ENCODE measurements at regions not wholly inside any gene's neighbourhood (a gene's known extent, or its start where the extent isn't known, plus 50 kb on each side); places are given as distances from the start of the nearest gene placed in this dataset.

DNA sequence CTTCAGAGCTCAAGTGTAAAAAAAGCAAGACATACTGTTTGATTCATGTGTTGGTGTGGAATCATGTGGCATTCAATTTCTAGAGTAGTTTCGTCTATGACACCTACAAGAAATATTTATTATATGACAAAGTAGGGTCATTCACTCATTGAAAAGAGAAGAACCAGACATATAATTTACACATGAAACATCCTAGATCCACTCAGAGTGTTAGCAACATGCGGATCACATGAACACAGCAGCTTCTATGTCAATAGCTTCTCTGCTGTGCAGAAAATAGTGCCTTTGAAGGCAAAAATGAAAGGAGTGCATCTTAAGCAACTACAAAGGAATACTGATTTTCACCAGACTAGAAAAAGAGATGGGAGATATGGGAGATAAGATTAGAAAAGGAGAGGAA, 569.8 kb downstream of the RPS29 start:
- no peak for DNase-seq (ENCODE audit: low spot score)

DNA sequence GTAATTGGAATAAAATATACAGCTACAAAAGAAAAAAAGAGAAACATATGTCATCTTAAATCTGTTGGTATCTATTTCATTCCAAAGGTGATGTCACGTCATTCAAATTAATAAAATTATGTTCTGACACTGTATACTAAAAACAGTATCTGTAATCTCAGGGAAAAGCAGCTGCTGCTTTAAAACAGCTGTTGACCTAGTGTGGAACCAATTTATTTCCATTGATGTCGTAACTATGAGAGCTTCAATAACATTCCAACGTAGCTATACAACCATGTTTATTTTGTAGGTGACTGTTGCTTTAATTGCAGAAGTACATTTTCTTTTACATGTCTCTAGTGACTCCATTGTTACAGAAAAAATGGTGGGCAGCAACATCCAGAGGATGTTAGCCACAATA, 571.7 kb downstream of the RPS29 start:
- DNase-seq (ENCODE audit: low spot score): no peak

DNA sequence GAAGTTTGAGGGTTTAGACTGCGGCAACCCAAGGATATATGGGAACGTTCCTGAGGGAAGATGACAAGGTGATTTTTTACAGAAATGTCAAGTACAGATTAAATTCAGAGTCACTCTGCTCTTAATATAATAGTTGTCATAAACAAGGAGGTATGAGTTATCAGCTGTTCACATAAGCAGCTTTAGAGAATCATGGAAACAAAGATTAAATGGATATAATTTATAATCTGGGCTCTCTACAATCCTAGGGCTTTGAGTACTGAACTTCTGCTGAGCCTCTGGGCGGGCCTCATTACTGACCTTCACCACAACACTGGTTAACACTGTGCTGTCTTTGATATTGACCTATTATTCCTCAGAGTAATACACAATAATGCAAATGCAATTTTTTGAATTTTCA, 577.8 kb downstream of the RPS29 start:
- no peak for DNase-seq (ENCODE audit: low spot score)

DNA sequence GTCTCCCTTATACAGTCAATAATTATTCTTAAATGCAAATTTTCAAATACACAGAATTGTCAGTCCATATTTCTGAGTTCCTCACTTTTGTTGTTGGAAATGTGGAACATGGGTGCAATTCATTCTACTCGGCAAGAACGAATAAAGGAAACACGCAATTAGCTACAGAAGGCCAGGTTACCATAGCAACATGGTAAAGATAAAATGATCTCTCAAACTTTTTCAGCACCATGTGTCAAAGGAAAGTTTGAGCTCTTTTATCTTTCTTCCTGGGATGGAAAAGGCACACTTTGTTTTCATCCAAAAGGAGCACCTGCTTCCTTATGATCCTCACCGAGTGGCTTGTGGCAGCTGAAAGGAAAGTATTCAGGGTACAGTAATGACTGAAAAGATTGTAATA, 595.0 kb downstream of the RPS29 start:
- no peak for DNase-seq (ENCODE audit: low spot score)

DNA sequence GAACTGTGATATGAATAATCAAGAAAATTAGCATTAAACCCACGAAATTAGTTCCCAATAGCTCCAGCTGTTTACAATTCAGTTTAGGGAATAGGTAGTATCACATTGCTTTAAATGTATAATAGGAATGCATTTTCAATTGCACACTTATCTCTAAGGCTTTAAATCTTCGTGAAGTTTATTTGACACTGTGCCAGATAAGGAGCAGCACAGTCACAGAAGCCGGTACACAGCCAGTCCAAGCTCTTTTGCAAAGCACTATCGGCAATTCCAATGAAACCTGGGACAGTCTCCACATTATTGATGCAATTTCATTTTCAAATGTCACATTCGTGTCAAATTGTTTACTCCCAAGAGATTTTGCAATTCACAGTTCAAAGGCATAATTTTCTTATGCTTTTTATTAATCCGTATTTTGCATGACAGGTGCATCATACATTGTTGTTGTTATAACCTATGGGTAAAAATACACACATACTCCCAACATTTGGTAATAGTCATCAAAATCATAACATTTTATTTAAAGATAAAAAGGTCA, 602.8 kb downstream of the RPS29 start:
- no peak for DNase-seq (ENCODE audit: low spot score)

DNA sequence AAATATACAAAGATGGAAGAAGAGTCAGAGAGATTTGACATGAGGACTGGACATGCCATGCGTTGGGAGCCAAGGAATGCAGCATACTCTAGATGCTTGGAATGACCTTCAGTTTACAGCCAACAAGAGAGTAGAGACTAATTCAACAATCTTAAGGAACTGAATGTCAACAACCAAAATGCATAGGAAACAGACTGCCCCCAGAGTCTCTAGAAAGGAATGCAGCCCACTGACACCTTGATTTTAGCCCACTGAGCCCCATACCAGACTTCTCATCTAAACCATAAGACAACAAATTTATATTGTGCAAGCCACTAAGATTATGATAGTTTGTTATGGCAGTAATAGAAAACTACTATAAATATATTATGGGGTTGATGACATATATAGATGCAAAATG, 611.2 kb downstream of the RPS29 start:
- no peak for DNase-seq (ENCODE audit: low spot score)

DNA sequence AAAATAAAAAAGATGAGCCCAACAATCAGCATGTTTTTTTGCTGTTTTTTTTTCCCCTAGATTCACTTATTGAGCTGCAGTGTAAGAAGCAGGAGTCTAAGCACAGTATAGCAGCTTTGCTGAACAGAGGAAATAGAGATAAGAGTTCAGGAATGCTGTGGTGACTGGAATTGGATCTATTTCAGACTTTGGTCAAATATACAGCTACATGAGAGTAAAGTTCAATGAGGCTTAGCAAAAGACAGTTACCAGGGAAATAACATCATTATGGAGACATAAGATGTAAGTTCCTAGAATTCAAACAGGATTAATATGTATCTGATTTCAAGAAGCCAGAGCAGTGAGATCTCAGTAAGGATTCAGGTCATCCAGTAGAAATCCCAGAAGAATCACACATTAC, 613.0 kb downstream of the RPS29 start:
- DNase-seq (ENCODE audit: low spot score): no peak

DNA sequence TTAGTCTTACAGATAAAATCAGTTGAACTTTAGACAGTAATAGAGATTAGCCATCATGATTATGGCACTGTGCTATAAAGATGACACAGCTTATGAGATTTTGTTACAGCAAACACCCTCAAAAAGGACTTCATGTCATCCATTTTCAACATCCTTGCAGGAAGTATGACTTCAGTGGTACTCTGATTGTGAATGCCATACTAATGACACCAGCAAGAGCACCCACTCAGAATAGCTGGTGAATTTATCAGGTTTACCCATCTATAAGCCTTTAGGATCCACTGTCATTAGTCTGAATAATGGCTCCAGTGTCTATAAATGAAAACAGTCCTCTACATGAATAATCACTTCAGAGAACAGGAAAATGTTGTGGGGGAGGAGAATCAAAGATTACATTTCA, 615.2 kb downstream of the RPS29 start:
- no peak for DNase-seq (ENCODE audit: low spot score)

DNA sequence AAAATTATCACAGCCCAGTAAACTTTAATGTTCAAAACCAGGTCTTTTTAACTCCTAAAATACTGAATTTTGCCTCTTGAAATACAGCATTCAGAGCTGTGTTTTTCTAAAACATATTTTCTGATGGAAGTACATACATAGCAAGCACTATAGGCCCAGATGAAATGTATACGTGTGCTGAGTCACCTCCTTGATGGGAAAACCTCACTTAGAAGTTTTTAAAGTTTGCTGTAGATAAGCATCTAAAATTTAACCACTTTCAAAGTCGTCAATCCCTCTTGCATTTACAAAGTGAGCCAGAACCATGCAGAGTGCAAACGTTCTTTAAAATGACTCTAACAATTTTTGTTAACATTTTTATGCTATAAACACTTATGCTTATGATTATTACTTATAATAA, 618.8 kb downstream of the RPS29 start:
- no peak for DNase-seq (ENCODE audit: low spot score)

DNA sequence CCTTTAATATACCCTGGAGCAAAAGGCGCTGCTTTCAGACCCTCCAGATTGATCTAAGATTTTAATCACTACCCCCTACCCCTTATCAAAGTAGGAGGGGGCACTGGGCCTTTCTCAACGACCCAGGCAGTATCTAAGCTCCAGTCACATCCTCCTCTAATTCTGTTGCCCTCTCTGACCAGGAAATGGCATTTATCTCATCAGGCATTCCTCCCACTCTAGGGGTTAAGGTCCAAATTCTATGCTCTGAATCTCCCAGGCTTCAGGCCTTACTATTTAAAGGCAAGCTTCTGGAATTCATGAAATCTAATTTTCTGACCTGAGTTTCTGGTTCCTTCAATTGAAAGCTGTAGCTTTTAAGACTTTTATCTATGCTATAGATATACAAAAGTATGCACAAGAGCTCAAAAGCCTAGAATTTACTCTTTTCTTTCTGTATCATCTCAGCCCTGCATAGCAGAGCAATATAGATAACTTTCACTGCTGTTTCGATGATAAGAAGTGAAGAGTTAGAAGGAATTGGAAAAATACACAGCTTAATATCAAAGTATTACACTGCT, 622.9 kb downstream of the RPS29 start:
- no peak for DNase-seq (ENCODE audit: low spot score)

DNA sequence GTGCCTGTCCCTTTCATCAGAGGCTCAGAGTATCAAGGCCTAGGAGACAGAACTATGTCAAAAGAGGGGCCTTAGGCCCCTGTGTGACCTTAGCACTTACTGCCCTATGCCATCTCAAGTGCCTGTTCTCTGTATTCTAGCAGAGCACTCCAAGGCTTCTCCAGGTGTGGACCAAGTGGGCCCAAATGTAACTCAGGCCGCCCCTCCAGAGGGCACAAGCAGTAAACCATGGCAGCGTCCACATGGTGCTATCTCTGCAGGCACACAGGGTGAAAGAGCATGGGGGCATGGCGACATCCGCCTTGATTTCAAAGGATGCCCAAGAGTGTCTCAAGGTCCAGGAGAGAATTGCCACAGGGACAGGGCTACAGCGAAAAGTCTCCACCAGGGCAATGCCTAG, 628.7 kb downstream of the RPS29 start:
- no peak for DNase-seq (ENCODE audit: low spot score)

DNA sequence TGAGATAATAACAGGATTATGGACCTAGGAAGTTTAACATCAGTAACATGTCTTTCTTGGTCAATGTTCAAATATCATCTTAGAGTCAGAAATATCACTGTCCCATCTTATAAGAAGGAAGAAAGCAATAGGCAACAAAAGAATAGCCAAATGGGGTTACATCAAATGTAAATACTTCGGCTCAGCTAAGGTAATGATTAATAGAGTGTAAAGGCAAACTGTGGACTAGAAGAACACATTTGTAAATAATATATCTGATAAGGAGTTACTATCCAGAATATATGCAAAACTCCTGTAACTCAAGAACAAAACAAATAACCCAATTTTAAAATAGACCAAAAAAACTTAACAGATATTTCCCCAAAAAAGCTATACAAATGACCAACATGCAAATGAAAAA, 630.3 kb downstream of the RPS29 start:
- no peak for DNase-seq (ENCODE audit: low spot score)

DNA sequence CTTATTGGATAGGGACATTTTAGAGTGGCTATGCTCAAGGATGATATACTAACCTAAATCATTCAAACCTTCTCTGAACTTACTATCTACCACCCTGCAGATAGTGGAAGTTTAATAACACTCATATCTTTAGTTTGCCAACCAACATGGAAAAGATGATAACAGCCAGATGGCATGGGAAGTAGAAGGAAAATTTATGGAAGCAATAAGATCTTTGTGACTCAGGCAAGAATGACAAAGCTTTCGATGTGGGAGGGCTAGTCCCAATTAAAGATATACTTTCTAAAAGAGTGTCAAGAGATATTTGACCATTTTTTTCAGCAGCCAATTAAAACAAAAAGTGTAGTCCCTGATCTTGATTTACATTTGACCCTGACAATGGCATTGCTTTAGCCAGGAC, 631.7 kb downstream of the RPS29 start:
- no peak for DNase-seq (ENCODE audit: low spot score)

DNA sequence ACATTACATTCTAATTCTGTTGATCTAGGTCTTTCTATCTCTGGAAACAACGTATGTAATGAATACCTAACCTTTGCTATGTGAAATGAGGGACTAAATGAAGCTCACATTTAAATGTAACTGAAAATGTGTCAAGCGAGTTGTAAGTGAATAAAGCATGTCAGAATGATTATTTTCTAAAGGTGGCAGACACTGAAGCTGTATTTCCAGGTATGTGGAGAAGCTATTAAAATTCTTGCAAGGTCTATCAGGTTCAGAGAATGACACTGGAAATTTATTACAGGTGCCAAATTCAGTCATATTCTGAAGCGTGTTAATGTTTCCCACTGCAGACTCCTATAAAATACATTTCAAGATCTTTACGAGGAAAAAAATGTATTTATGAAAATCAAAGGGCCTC, 641.4 kb downstream of the RPS29 start:
- DNase-seq (ENCODE audit: low spot score): no peak

DNA sequence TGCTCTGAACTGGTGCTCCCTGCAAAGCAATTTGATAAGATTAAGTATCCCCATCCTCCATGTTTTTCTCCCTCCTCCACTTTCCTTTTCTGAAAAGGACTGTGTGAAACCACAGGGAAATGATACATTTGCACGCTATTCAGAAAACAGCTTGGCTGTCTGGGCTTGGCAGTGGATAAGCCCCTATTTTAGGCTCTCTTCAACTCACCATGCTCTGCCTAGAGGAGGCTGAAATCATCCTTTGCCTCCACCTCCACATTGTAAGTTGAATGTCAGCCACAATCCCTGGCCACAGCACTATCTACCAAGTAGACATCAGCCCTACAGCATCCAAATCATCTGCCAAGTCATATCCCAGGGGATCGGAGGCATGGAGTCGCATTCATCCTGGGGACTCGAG, 642.3 kb downstream of the RPS29 start:
- DNase-seq (ENCODE audit: low spot score): no peak

DNA sequence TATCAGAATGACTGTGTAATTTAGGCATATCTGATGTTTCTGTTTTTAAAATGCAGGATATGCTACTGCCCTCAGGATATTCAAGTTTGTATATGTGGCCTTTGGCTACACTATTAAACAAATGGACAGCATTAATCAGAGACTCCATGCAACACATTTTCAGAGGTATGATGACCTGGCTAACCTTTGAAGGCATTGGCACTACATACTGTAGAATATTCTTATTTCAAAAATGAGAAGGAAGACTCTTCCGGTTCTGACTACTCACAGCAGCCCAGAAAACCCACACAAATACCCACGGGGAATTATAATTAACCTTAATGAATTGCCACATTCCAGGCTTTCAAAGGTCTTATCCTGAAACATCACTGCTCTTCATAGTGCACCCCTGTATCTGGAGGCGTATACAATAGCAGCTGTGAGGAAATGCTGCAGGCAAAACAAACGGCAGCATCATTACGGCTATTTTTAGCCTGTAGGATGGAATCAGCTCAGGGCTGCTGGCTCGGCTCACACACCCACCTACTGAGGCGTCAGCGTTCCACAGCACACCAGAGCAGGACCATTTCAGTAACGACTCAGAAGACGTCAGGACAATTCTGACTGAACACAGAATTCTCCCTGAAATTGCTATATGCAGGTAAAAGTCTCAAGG, 648.5 kb downstream of the RPS29 start:
- DNase-seq (ENCODE audit: low spot score): no peak

DNA sequence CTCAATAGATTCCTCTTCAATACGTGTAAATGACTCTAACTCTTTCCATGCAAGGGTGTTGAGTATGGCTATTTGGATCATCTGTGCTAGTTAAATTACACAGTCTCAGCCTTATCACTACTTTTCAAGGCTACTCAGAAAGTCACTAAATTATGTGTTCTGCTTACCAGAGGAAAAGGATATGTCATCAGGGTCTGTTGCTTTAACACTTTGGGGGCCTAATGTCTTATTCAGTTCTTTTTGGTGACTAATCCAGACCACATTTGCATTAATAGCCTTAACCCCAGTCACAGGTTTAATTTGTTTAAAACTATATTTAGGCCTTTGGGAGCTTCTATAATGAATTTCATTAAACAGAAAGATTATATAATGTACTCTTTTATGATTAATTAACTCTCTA, 649.3 kb downstream of the RPS29 start:
- DNase-seq (ENCODE audit: low spot score): no peak

DNA sequence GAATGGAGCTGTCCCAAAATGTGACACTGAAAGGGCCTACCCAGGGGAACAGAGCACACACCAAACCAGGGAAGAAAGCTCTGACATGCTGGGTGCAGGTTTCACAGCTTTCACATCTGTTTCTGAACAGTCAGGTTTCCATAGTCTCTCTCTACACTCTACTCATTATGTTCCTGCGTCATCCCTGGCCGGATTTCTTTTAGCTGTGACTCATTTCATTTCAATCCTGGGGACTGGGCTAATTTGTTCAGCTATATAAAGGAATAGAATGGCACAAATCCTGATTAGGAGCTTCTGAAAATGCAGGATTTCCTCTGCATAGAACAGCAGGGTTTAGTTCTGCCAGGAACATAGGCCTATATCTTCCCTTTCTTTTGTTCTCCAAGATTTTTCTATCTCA, 649.8 kb downstream of the RPS29 start:
- DNase-seq (ENCODE audit: low spot score): no peak

DNA sequence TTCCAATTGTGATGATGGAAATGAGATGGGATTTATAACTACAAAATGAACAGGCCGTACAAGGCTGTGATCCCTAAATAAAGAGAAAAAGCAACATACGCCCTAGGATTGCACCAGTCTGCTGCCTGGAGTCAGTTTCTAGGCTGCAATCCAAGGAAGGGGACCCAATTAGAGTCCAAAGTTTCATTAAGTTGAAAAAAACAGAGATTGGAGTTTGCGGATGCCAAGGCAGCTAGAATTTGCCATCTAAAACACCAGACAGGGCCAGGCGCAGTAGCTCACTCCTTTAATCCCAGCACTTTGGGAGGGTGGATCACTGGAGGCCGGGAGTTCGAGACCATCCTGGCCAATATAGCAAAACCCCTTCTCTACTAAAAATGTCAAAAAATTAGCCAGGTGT, 661.0 kb downstream of the RPS29 start:
- no peak for DNase-seq (ENCODE audit: low spot score)

DNA sequence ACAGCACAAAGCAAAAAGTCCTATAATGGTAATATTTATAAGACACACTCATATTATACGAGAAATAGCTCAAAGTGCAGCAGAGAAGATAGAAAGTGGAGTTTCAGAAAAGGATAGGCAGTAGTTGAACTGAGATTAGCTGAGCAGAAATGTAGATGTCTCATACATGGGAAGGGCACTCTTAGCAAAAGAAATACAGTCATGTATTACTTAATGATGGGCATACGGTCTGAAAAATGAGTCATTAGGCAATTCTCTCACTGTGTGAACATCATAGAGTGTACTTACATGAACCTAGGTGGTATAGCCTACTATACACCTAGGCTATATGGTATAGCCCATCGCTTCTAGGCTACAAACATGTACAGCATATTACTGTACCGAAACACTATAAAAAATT, 671.3 kb downstream of the RPS29 start:
- no peak for DNase-seq (ENCODE audit: low spot score)

DNA sequence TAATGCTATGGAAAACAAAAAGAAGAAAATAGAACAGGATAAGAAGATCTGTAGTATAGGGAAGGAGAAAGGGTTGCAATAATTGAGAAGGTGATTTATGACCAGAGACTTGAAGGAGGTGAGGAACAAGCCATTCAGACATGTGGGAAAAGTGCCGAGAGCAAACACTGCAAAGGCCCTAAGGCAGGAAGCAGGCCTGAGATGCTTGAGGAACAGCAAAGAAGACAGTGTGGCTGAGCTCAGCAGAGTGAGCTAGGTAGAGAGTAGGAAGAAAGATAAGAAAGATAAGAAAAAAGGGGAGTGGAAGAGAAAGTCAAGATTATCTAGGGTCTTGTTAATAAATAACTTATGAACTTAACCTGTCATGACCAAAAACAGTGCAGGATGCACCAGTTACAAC, 671.8 kb downstream of the RPS29 start:
- no peak for DNase-seq (ENCODE audit: low spot score)

DNA sequence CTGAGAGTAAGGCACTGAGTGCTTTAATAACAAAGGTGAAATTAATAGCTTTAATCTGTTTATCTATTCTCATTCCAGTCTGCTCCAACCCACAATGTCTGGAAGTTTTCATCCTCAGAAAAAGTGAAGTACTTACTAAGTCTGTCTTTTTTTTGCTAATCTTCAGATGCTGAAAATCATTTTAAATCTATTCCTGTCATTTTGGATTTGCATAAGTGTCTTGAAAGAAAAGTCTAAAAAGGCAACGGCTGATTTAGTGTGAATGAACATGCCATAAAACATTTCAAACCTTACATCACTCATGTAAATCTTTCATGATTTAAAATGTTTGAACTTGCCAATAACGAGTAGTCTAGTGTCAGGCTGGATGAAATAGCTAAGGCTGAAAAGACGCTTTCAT, 685.6 kb downstream of the RPS29 start:
- no peak for DNase-seq (ENCODE audit: low spot score)

DNA sequence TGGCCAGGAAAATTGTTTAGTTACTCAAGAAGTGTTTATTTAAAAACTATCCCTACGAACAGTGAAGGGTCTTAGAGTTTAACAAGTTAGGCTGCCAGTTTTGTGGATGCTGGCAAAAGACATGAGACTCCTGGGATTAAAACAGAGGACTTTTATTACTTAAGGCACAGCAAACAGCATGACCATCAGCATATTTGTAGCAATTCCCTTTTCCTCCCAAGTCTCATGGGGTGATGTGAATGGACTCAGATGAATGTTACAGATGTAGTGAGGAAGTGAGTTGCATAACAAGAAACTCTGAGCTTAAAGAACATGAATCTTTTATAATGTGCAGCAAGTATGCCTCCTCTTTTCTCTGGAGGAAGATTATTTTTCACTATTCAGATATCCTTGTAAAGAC, 695.8 kb downstream of the RPS29 start:
- no peak for DNase-seq (ENCODE audit: low spot score)

DNA sequence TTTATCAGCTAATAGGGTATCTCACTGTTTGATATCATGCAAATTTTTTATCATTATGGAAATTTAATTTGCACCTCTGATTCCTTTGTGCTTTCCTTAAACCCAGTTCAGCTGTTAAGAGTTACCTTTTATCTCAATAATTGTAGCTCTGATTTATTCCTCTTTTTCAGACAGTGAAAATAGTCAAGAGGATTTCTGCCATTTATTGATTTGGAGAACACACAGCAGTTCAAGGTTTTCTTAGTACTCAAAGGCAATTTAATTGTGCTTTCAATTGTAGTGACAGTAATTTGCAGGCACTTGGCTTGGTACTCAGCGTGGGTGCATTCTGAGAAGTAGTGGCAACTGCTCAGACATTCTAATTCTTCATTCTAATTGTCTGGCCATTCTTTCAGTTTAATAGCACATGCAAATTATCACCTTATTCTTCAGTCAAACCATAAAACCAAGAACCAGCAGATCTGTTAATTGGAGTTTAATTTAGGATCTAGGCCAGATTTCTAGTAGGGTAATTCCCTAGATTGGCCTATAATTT, 709.3 kb downstream of the RPS29 start:
- no peak for DNase-seq (ENCODE audit: low spot score)
